Activated effector memory CD4-positive, alpha-beta T cell treated with anti-CD3 and anti-CD28 coated beads, Interleukin-2, amount 50 U/mL, for 16 hours (primary cell): ENCODE measurements at regions not wholly inside any gene's neighbourhood (a gene's known extent, or its start where the extent isn't known, plus 50 kb on each side); places are given as distances from the start of the nearest gene placed in this dataset.

ENCODE experiments used
- DNase-seq: peaks from one replicate; pipeline ENCODE4 v3.0.0-alpha.2; 2020

GRCh38 chr2:226153553-226153952, 646.1 kb downstream of the IRS1 start:
- DNase-seq = no peak

DNA sequence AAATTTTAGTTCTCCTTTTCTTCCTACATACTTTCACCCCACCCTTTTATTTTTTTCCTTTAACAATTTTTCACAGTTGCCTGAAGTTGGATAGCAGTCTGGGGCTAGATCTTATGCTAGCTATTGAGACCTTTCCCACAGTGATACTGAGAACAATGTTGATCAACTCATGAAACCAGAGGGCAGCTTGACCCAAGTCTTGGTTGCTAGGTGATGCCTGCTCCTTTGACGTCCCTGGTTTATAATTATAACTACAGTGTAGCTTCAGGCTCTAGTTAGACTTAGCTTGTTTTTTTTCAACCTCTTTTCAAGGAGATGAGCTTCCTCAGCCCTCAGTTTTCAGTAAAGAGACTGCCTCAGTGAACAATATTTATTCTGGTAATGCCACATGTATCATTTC, 648.5 kb downstream of the IRS1 start:
- no peak for DNase-seq

DNA sequence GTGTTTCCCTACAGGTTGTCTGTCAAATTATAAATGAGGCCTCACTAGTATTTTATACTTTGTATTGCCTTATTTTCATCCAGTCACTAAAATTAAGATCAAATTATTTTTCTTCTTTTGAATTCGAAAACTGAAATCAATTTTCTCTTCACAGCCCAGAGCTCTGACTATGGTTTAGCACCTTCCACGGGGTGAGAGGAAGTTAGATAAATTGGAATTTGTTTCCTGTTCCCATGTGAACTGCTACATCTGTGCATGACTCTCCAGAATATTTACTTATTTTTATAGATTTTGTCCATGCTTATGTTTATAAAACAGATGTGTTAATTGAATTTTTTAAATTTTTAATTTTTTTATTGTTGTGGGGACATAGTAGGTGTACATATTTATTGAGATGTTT, 656.5 kb downstream of the IRS1 start:
- DNase-seq = no peak

DNA sequence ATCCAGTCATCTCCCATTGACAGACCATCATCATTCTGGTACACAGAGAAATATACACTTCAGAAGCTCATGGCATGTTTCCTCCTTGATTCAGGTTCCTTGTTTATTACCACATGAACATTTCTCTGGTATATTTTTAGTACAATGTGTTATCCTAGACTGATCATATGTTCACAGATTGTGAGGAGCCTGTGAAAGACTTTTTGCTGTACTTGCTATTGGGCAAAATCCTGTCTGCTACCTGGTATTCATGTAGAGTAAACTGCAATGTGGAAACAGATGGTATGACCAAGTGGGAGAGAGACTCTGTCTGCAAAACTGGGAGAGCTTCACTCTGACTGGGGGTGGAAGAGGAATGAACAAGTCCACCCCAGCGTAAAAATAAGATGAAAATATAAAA, 657.2 kb downstream of the IRS1 start:
- DNase-seq = no peak

DNA sequence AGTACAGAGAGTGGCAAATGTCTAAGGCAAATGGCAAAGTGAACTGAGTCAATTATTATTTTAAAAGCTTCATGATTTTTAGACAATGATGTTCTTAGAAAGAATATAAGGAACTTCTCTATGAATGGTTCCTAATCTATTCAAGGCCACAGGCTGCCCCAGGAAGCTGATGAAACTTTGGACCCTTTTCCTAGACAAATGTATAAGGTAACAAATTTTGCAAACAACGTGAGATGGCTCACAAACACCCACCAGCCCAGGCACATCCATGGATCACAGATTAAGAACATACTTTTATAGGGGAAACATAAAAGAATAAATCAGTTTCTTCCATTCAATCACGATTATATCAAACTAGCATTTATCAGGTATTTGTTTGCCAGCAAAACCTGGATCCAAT, 659.0 kb downstream of the IRS1 start:
- no peak for DNase-seq

DNA sequence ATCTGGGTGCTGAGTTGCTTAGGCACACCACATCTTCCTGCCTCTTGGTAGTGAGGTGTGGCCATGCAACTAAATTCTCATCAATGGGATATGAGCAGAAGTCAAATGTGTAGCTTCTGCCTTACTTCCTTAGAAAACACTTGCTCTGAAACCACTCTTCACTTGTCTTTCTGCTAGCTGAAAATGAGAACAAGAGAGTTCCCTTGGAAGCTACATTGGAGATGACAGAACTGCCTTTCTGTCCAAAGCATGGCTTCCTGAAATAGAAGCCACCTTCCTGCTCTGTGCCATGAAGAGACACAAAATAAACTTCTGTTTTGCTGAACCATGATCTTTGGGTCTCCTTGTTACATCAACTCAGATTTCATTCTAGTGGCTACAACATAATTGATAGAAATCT, 659.9 kb downstream of the IRS1 start:
- no peak for DNase-seq

GRCh38 chr2:226137201-226137811, 662.3 kb downstream of the IRS1 start:
- DNase-seq = no peak

DNA sequence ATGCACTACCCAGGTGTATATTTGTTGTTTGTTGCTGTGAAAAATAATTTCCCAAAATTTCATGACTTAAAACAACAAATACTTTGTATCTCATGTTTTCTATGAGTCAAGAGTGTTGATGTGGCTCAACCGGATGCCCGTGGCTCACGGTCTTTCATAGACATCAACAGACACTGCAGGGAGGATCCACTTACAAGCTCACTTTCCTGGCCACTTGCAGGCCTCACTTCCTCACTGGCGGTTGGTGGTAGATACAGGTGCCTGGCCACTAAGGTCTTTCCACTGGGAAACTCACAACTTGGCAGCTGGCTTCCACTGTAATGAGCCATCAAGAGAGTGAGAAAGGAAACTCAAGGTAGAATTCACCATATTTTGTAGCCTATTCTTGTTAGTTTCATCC, 662.9 kb downstream of the IRS1 start:
- no peak for DNase-seq

GRCh38 chr2:226135861-226136548, 663.6 kb downstream of the IRS1 start:
- DNase-seq = no peak

DNA sequence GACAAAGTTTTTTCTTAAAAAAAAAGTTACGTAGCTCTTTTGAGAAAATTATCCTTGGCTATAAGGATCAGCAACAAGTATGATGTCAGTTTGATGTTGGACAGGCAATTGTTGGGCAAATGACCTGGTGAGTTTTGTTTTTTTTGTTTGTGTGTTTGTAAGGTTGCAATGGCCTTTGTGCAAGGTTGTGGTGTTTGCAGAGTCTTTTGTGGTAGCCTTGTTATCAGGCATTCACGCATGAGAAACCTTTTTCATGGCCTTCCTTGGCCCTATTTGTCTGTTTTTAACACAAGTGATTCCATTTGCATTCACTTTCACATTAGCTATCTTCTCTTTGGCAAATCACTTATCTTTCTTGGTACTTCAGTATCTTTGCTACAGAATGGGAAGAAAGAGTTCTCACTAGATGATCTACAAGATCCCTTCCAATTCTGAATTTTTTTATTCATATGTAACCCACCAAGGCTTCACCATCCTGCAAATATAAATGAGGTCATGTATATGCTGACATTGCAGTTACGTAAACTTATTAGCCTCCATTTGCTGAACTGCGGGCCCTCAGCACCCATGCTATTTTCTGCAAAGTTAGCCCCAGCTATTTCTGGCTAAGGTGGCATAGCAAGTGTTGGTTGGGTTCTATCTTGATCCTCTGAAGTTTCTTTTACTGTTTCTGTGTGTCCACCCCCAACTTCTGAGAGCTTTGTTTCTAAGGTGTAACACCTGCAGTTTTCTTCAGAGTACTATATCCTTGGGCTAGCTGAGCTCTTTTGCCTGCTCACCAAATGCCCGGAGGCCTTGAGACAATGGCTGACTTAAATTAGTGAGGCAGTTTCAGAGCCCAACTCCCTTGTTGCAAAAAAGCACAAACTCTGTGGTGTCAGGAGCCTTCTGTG, 667.1 kb downstream of the IRS1 start:
- DNase-seq = no peak

DNA sequence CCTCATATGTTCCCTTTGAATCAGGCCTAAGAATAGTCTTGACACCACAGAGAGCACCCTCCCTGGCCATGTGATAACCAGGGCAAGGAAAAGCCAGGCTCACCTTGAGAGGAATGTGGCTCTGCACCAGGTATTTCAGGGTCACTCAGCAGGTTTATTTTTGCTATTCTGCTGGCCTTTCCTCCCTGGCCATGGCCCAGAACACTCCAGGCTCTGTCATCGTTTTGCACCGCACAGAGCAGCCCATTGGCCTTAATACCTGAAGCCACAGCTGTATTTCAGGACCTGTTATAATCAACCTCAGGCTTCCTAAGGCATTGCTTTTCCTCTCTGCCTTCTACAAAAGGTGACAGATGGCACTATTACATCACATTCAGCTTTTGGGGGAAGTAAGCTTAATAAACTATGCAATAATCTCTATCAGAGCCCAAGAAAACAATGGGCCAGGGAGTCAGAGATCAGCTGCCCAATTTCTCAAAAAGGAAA, 668.3 kb downstream of the IRS1 start:
- DNase-seq = no peak

DNA sequence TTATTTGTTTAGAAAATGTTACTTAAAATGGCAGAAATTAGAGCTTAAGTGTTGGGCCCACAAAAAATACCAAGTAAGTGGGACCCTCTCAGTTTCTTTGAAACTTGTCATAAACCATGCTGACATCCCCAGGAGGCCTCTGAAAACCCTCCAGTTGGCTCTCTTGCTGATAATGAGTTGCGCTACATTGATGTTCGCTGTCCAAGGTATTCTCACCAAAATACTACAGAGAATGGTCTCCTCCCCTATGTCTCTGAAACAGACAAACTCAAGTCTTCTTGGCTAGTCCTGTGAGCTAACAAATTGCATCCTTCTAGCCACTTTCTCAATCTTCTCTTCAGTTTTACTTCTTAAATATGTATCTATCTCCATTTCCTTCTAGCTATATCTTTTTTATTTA, 669.4 kb downstream of the IRS1 start:
- DNase-seq = no peak

DNA sequence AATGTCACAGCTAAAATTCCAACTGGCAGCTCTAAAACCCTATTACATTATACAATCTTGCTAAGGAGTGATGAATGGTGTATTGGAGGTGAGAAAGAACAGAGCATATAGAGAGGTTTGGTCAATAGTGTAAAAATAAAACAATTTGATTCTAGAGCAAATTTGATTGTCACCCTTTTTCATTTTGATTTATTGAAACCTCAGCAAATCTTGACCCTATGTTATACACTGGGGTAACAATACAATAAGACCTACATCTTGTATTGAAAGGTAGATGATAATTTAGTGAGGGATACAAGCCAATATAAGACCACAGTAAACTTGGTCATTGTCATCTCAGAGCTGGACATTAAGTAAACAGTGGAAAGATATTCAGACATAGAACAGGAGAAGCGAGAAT, 671.9 kb downstream of the IRS1 start:
- DNase-seq = no peak

GRCh38 chr2:226126104-226126503, 673.5 kb downstream of the IRS1 start:
- no peak for DNase-seq

DNA sequence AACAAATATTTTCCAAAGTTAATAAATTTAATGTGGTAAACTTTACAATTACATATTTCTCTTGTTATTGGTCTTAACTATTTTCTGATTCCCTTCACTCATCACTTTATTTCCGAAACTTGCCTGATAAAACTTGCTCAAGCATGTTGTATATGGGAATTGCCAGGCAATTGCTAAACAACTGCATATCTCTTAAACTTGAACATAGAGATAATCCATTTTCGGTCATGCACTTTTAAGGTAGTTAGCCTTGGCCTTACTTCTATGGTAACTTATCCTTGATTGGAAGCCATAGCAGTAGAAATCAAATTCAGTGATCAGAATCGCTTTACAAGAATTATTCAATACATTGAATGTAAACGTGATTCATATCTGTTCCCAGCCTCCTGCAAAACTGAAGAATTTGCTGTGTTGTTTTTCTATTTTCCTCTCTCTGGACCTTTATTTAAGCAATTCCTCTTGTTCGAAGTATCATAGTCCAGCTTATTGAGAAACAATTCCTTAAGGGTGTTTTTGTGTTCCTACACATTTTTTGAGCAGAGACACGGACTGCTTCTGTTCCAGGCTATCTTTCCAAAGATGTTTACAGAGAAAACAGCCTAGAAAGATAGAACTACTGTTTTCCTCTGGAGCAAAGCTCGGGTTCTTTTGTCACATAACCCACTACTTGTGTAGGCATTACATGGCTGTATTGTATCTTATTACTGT, 674.3 kb downstream of the IRS1 start:
- DNase-seq = no peak

GRCh38 chr2:226124548-226125011, 675.0 kb downstream of the IRS1 start:
- DNase-seq = no peak

DNA sequence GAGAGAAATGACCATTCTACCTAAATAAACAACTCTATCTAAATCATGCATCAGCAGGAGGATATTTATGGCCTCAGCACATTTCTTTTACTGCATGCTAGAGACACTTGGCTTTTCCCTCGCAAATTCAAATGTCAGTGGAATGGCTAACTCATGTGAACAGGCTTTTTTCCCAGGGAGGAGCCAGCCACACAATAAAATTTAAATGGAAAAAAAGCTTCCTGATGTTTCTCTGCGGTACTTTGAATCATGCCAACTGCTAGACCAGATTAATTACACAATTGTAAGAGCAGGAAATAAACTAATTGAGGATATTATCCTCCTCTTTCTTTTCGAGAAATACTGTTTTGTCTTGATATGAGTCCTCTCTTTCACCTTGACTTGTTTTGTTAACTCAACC, 676.3 kb downstream of the IRS1 start:
- no peak for DNase-seq

DNA sequence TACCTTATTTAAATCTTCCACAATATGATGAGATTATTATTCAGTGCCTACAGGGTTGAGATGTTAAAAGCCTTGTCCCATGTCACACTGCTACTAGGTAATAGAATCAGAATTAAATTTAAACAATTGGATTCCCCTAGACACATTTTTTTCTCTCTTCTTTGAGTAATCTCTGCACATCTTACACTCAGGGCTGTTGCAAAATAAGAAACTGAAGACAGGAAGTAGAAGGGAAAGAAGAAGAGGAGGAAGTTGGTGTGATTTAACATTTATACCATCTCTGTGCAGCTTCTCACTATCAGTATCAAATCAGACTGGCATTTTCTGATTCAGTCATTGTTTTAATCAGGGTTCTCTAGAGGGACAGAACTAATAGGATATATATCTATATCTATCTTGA, 677.6 kb downstream of the IRS1 start:
- DNase-seq = no peak

DNA sequence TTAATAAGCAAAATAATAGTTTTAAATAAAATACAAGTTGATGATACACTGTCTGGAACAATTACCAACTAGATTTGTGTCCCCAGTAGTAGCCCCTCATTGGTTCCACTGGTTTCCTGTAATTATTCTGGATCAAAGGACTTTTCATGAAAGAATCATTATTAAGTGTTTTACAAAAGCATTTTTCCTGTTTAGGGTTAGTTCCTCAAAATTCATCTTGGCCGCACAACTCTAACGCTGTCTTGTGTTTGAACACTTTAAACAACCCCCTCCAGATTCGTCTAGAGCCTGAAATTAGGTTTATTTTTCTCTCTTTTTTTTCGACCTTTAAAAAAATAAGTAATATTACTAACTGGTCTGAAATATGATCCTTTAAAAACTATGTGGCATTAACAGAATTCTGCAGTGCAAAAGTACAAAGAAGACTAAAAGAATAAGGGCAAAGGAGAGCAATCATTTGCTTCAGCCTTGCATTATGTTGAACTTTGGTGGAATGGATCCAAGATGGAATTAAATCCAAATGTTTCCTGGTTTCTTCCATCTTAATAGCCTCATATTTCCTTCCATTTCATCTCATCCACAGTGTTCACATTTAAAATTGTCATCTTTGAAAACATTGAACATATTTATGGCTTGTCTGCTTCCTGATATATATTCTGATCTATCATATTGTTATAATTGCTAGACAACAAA, 678.4 kb downstream of the IRS1 start:
- DNase-seq = no peak

DNA sequence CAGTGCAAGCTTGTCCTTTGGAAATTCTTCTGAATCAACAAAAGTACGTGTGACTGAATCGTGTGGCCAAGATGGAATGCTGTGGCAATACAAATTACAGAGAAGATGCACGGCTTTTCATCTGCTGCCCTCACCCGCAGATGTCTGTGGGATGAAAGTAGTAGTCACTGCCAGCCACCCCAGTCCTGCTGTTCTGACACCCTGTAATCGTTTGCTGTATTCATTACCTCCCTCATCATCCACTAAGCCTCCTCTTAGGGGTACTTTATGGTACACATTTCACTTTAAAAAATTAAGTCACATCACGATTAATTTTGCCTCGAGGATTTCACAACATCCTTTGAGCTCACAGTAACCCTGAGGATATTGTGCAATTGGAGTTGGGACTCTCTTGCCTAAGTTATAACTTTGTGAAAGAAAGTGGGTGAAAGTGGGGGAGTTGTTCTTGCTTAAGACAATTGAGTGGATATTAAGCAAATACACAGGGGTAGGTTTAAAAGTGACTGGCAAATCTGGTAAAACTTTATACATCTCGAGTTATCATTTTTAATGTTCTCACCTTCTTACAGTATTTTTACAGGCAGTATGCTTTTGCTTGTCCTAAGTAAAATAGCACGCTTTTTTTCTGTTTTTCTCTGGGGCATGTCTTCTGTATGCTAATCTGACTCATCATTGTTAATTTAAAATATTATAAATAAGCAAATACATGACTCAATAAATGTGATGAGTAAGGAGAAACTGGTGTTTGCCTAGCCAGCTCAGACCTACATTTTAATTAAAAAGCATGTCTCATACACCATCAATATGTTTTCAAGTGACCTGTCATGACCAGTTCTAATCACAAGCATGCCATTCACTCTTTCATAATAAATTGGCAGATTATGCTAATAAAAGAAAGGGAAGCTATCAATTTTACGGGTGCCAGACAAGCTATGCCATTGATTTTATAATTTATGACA, 680.9 kb downstream of the IRS1 start:
- no peak for DNase-seq

DNA sequence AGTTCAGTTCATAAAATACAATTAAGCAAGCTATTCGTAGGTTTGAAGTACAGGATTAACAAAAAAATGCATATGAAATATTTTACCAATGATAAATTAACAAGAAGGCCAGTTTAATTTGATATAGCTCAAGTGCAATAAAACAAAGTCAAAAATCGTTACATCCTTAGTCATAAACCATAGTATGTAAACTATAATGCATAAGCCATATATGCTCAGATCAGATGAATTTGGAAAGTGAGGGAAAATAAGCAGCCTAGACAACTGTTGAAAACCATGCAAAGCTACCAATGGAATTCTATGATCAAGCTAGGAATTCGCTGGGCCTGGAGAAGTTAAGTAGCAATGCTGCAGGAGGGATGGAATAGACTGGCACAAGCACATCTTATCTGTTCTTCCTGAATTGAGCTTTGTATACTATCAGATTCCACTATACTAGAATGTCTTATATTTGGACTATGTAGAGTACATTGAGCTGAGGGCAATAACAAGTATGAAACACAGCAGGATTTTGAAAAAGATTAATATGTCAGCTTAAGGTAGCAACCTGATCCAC, 682.0 kb downstream of the IRS1 start:
- DNase-seq = no peak
